Hepatocyte (in vitro differentiated cells): ENCODE measurements at regions not wholly inside any gene's neighbourhood (a gene's known extent, or its start where the extent isn't known, plus 50 kb on each side); places are given as distances from the start of the nearest gene placed in this dataset.
A peak's percentile ranks its signal among the peaks of the same experiment; 100 is the strongest.

ENCODE experiments used
- DNase-seq: peaks from one replicate; pipeline ENCODE4 v3.0.0-alpha.2; 2016; ENCODE audit warnings: low spot score
- H2AFZ ChIP-seq: fragments of 200-600 bp; sonication (generic); 2 replicates; pipeline ENCODE4 v1.6.0; 2016; ENCODE audit warnings: antibody characterized with exemption, mild to moderate bottlenecking
- H3K27ac ChIP-seq: fragments of 200-600 bp; sonication (generic); 2 replicates; pipeline ENCODE4 v1.5.1; 2016; ENCODE audit warnings: mild to moderate bottlenecking
- H3K27me3 ChIP-seq: fragments of 200-600 bp; sonication (generic); 2 replicates; pipeline ENCODE4 v1.6.1; 2016
- H3K36me3 ChIP-seq: fragments of 200-600 bp; sonication (generic); replicated peaks from 2 replicates; pipeline ENCODE4 v1.5.1; 2016; ENCODE audit warnings: low read depth; ENCODE audit not compliant: insufficient read depth
- H3K4me1 ChIP-seq: fragments of 200-600 bp; sonication (generic); 2 replicates; pipeline ENCODE4 v1.5.1; 2016; ENCODE audit warnings: mild to moderate bottlenecking, moderate library complexity; ENCODE audit not compliant: insufficient read depth
- H3K4me2 ChIP-seq: fragments of 200-600 bp; sonication (generic); 2 replicates; pipeline ENCODE4 v1.6.0; 2016
- H3K4me3 ChIP-seq: fragments of 200-600 bp; sonication (generic); 2 replicates; pipeline ENCODE4 v1.5.1; 2016; ENCODE audit warnings: mild to moderate bottlenecking
- H3K79me2 ChIP-seq: fragments of 200-600 bp; sonication (generic); 2 replicates; pipeline ENCODE4 v1.6.0; 2017; ENCODE audit warnings: mild to moderate bottlenecking
- H3K9me2 ChIP-seq: fragments of 200-600 bp; sonication (generic); replicated peaks from 2 replicates; pipeline ENCODE4 v1.6.0; 2017; ENCODE audit warnings: mild to moderate bottlenecking; ENCODE audit not compliant: insufficient read depth
- H3K9me3 ChIP-seq: fragments of 200-600 bp; sonication (generic); 2 replicates; pipeline ENCODE4 v1.5.1; 2016; ENCODE audit warnings: low read depth, mild to moderate bottlenecking
- H4K20me1 ChIP-seq: fragments of 200-600 bp; sonication (generic); 2 replicates; pipeline ENCODE4 v1.6.0; 2016; ENCODE audit warnings: mild to moderate bottlenecking; ENCODE audit not compliant: insufficient read depth, poor library complexity, severe bottlenecking
- EZH2 ChIP-seq: fragments of 200-600 bp; sonication (generic); IDR thresholded peaks from 2 replicates; pipeline ENCODE4 v1.6.1; 2016; ENCODE audit warnings: antibody characterized with exemption, mild to moderate bottlenecking, borderline replicate concordance
- EZH2phosphoT487 ChIP-seq: fragments of 200-600 bp; sonication (generic); IDR thresholded peaks from one replicate; pipeline ENCODE4 v1.6.1; 2018; ENCODE audit warnings: antibody characterized with exemption, mild to moderate bottlenecking, low read depth, moderate library complexity; ENCODE audit not compliant: unreplicated experiment, severe bottlenecking
- WGBS: methylation state at CpG from one replicate; pipeline ENCODE4 v1.1.6; 2016; ENCODE audit warnings: low lambda C conversion rate; ENCODE audit errors: missing lambda C conversion rate; 5-methylcytosine and 5-hydroxymethylcytosine counted together
- TF ChIP-seq, protein P1 (sequence below): fragments of 200-600 bp; sonication (generic); IDR thresholded peaks from 2 replicates; pipeline ENCODE4 v1.5.1; 2016; ENCODE audit warnings: antibody characterized with exemption, mild to moderate bottlenecking; ENCODE audit not compliant: poor library complexity

DNA sequence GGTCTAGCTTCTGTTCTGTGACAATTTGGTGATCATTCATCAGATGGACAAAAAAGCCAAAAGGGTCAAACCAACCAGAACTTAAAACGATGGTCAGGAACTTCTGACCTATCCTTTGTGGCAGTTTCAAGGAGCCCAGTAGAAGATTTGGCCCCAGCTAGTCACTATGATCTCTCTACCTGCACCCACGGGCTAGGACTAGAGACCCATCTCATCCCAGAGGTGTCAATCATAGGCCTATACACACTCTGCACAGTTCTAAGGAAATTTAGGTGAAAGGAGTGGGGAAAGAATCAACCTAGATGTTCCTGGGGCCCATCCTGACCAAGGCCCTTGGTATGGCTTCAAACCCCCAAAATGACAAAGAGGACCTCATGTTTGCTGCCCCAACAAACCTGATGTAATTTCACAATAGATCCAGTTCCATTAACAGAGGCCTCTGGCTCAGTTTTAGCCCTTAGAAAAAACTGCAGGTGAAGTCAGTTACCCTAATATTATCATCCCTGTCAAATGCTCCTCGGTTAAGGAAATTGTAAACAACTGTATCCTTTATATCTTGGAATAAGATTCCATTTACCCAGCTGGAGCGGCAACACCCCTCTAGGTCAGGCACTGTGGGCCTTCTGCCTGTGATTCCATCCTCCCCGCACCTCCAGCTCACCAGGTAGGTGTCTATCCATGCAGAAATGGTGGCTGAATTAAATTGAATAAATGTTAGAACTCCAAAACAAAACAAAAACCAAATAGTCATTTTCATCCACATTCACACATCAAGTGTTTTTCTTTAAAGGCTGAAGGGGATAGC lies 138.7 kb downstream of the ENC1 start:
- Histone ChIP-seq H3K27me3 (no peaks in the 10 kb centered on the region), H3K36me3 (no peaks in the 10 kb centered on the region), H2AFZ (no peak overlapping the region), H3K79me2 (no peaks in the 10 kb centered on the region), H3K9me2 (no peaks in the 10 kb centered on the region), H4K20me1 (no peaks in the 10 kb centered on the region), H3K4me1 (peaks cover 28% of the 10 kb centered on the region), H3K4me3 (no peak overlapping the region), H3K4me2 (peak overlapping the region; percentile 29), H3K9me3 (no peaks in the 10 kb centered on the region), H3K27ac (peak overlapping the region; percentile 64)
- DNase-seq: no peak
- 59% methylated on average over 5 of the region's 5 CpGs for WGBS
- TF ChIP-seq EZH2phosphoT487 (no peak), EZH2 (no peak)
- TF ChIP-seq, protein P1, sequence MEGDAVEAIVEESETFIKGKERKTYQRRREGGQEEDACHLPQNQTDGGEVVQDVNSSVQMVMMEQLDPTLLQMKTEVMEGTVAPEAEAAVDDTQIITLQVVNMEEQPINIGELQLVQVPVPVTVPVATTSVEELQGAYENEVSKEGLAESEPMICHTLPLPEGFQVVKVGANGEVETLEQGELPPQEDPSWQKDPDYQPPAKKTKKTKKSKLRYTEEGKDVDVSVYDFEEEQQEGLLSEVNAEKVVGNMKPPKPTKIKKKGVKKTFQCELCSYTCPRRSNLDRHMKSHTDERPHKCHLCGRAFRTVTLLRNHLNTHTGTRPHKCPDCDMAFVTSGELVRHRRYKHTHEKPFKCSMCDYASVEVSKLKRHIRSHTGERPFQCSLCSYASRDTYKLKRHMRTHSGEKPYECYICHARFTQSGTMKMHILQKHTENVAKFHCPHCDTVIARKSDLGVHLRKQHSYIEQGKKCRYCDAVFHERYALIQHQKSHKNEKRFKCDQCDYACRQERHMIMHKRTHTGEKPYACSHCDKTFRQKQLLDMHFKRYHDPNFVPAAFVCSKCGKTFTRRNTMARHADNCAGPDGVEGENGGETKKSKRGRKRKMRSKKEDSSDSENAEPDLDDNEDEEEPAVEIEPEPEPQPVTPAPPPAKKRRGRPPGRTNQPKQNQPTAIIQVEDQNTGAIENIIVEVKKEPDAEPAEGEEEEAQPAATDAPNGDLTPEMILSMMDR: no peak

DNA sequence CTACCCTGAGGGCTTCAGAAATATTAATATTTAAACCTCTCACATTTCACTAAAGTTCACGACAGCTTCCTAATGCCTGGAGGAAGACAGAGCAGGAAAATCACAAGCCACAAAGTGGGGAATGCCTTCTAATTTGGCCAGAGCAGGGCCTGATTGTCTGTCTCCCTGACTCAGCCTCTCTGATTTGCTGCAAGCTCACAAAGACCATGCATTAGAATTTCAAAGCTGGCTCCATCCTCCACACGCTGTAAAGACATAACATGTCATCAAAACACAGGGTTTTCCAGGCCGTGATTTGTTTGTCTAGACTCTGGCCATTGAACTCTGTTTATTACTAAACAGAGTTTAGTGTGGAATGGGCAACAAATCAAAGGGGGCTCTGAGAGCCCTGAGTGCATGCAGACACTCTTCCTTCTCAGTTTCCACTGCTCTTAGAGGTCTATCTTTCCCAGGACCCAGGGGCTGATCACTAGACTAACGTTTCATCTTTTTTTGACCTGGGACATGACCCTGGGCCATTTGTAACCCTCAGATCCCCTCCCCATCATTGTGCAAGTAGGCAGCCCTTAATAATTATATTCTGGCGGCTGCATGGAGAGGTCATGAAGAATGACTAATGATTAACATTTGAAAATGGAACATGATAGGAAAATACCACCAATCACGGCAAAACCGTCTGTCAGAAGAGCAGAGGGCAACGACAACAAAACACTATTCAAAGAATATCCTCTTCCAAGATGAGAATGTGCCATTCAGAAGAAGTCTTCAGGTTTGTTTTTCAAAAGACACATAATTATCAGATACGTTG lies 140.2 kb downstream of the ENC1 start:
- H3K4me3 ChIP-seq: no peak overlapping the region
- no peaks in the 10 kb centered on the region for H3K9me3 ChIP-seq
- no peaks in the 10 kb centered on the region for H3K9me2 ChIP-seq
- H3K36me3 ChIP-seq: no peaks in the 10 kb centered on the region
- TF ChIP-seq EZH2phosphoT487: no peak
- peaks cover 28% of the 10 kb centered on the region for H3K4me1 ChIP-seq
- no peaks in the 10 kb centered on the region for H3K79me2 ChIP-seq
- peak; percentile 14 for DNase-seq
- no peak overlapping the region for H2AFZ ChIP-seq
- peak overlapping the region; percentile 40 for H3K4me2 ChIP-seq
- H4K20me1 ChIP-seq: no peaks in the 10 kb centered on the region
- 43% methylated on average over 9 of the region's 9 CpGs for WGBS
- peak overlapping the region; percentile 44 for H3K27ac ChIP-seq
- H3K27me3 ChIP-seq: no peaks in the 10 kb centered on the region

- H3K9me2 ChIP-seq: no peaks in the 10 kb centered on the region
- H3K9me3 ChIP-seq: no peaks in the 10 kb centered on the region
- no peaks in the 10 kb centered on the region for H3K79me2 ChIP-seq
- TF ChIP-seq, protein P1: no peak
- no peaks in the 10 kb centered on the region for H3K36me3 ChIP-seq
- H3K4me1 ChIP-seq: peaks cover 28% of the 10 kb centered on the region
- H3K4me3 ChIP-seq: no peak overlapping the region
- no peaks in the 10 kb centered on the region for H3K27me3 ChIP-seq
- WGBS: 28% methylated on average over 4 of the region's 4 CpGs
- no peak for DNase-seq
- no peaks in the 10 kb centered on the region for H4K20me1 ChIP-seq
- H2AFZ ChIP-seq: no peak overlapping the region
- peak overlapping the region; percentile 44 for H3K27ac ChIP-seq
- peak overlapping the region; percentile 40 for H3K4me2 ChIP-seq
These were observed 141.1 kb downstream of the ENC1 start for GRCh38 chr5:74499256-74500050.
